Osteoblast (primary cell): ENCODE measurements at regions not wholly inside any gene's neighbourhood (a gene's known extent, or its start where the extent isn't known, plus 50 kb on each side); places are given as distances from the start of the nearest gene placed in this dataset.

Experiments
- DNase-seq: peaks from one replicate; pipeline ENCODE4 v3.0.0; 2011; ENCODE audit warnings: low spot score, mixed read lengths; ENCODE audit not compliant: insufficient read length; ENCODE audit errors: missing footprints
- H2AFZ ChIP-seq: 2 replicates; pipeline ENCODE4 v1.6.0; 2011; ENCODE audit warnings: mild to moderate bottlenecking, low read length
- H3K27ac ChIP-seq: 2 replicates; pipeline ENCODE4 v1.5.1; 2011; ENCODE audit warnings: mild to moderate bottlenecking, low read depth, low read length, moderate library complexity
- H3K27me3 ChIP-seq: 2 replicates; pipeline ENCODE4 v1.6.0; 2012; ENCODE audit warnings: mild to moderate bottlenecking, control low read depth, inconsistent platforms, low read length, moderate library complexity; ENCODE audit not compliant: insufficient read depth
- H3K36me3 ChIP-seq: 2 replicates; pipeline ENCODE4 v1.5.1; 2011; ENCODE audit warnings: mild to moderate bottlenecking, low read length, control low read depth, moderate library complexity; ENCODE audit not compliant: insufficient read depth
- H3K4me1 ChIP-seq: 2 replicates; pipeline ENCODE4 v1.5.1; 2011; ENCODE audit warnings: mild to moderate bottlenecking, low read length, control low read depth, moderate library complexity; ENCODE audit not compliant: insufficient read depth
- H3K4me2 ChIP-seq: 2 replicates; pipeline ENCODE4 v1.6.0; 2011; ENCODE audit warnings: mild to moderate bottlenecking, low read length; ENCODE audit not compliant: insufficient read depth
- H3K4me3 ChIP-seq: fragments of 200-600 bp; sonication (generic); 3 replicates; pipeline ENCODE4 v1.5.1; 2012; ENCODE audit warnings: mild to moderate bottlenecking, low read length, inconsistent platforms; ENCODE audit not compliant: insufficient read depth
- H3K79me2 ChIP-seq: 2 replicates; pipeline ENCODE4 v1.6.0; 2012; ENCODE audit warnings: mild to moderate bottlenecking, low read length, control low read depth, inconsistent platforms; ENCODE audit not compliant: insufficient read depth
- H3K9me3 ChIP-seq: 2 replicates; pipeline ENCODE4 v1.5.1; 2011; ENCODE audit warnings: low read depth, low read length, control low read depth
- H4K20me1 ChIP-seq: 2 replicates; pipeline ENCODE4 v1.6.0; 2012; ENCODE audit warnings: mild to moderate bottlenecking, low read length, control low read depth; ENCODE audit not compliant: insufficient read depth
- CTCF ChIP-seq: IDR thresholded peaks from 2 replicates; pipeline ENCODE4 v1.5.1; 2011; ENCODE audit warnings: mild to moderate bottlenecking, low read depth, low read length, moderate library complexity; ENCODE audit errors: extremely low read depth

DNA sequence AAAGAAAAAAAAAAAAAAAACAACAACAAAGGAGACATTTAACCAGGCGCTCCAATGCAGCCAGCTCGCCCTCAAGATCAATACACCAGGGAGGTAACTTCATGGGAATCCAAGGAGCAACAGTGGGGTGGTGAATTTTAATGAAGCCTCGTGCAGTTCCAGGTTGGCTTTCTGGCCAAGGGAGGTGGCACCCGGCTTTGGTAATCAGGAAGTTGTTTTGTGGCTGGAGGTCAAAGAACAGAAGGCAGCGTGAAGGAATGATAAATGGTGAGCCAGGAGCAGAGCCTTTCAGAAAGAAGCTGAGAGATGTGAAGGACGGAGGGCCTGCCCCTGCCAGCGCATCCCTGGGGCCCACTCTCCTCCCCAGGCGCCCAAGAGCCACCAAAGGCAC is 188.2 kb upstream of the TSC22D1 start:
- no peaks in the 10 kb centered on the region for H3K79me2 ChIP-seq
- H3K9me3 ChIP-seq: no peaks in the 10 kb centered on the region
- peaks cover 34% of the 10 kb centered on the region for H3K4me1 ChIP-seq
- H3K4me3 ChIP-seq: no peak overlapping the region
- no peaks in the 10 kb centered on the region for H4K20me1 ChIP-seq
- peak overlapping the region; percentile 27 for H3K27ac ChIP-seq
- no peaks in the 10 kb centered on the region for H3K27me3 ChIP-seq
- no peaks in the 10 kb centered on the region for H3K36me3 ChIP-seq
- H3K4me2 ChIP-seq: peak overlapping the region; percentile 52
- TF ChIP-seq CTCF: no peak
- peak; percentile 23 for DNase-seq
- H2AFZ ChIP-seq: peak overlapping the region; percentile 84

DNA sequence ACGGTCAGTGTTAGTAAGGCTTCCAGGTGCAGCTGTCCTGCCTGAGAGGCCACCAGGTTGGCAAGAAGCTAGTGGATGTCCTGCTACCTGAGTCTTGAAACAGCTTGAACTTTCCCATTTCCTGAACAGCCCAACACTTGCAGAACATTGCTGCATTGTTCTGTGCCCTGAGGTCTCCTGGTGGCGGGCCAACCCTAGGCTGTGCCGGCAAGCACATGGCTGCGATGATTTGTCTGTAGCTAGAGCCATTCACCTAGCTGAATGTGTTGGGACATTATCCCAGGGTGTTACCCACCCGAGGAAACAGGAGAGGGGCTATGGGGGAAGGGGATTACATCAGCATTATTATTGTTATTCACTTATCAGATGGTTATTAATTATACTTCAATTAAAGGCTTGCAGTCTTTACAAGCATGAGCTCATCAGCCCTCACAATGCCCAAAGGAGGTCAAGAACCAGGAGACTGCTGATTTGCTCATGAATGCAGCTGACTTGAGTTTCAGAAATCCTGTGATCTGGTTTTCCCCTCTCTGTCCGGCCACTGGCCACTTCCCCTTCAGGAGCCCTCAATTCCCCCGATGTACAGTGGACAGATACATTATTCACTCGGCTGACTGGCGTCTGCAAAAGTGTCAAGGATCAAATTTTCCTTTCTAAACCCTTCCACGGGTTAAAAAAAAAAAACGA is 187.6 kb upstream of the TSC22D1 start:
- no peaks in the 10 kb centered on the region for H4K20me1 ChIP-seq
- no peak overlapping the region for H3K4me3 ChIP-seq
- no peaks in the 10 kb centered on the region for H3K36me3 ChIP-seq
- H3K27me3 ChIP-seq: no peaks in the 10 kb centered on the region
- H3K4me1 ChIP-seq: peaks cover 34% of the 10 kb centered on the region
- no peaks in the 10 kb centered on the region for H3K79me2 ChIP-seq
- H3K4me2 ChIP-seq: peak overlapping the region; percentile 52
- TF ChIP-seq CTCF: no peak
- peak; percentile 23 for DNase-seq
- no peaks in the 10 kb centered on the region for H3K9me3 ChIP-seq
- H2AFZ ChIP-seq: peak overlapping the region; percentile 84
- peak overlapping the region; percentile 27 for H3K27ac ChIP-seq

GRCh38 chr13:44762911-44763310 is 186.8 kb upstream of the TSC22D1 start:
- no peak overlapping the region for H3K4me3 ChIP-seq
- H3K27me3 ChIP-seq: no peaks in the 10 kb centered on the region
- no peak overlapping the region for H3K27ac ChIP-seq
- TF ChIP-seq CTCF: no peak
- H3K4me1 ChIP-seq: peaks cover 42% of the 10 kb centered on the region
- no peak for DNase-seq
- H4K20me1 ChIP-seq: no peaks in the 10 kb centered on the region
- H3K4me2 ChIP-seq: no peak overlapping the region
- H3K79me2 ChIP-seq: no peaks in the 10 kb centered on the region
- no peaks in the 10 kb centered on the region for H3K9me3 ChIP-seq
- H3K36me3 ChIP-seq: no peaks in the 10 kb centered on the region
- H2AFZ ChIP-seq: no peak overlapping the region

GRCh38 chr13:44760434-44760833 is 184.3 kb upstream of the TSC22D1 start:
- H3K4me1 ChIP-seq: peaks cover 62% of the 10 kb centered on the region
- H3K27me3 ChIP-seq: no peaks in the 10 kb centered on the region
- no peaks in the 10 kb centered on the region for H4K20me1 ChIP-seq
- H3K9me3 ChIP-seq: no peaks in the 10 kb centered on the region
- H3K79me2 ChIP-seq: no peaks in the 10 kb centered on the region
- H3K4me3 ChIP-seq: no peak overlapping the region
- peak overlapping the region; percentile 94 for H3K27ac ChIP-seq
- H2AFZ ChIP-seq: no peak overlapping the region
- no peaks in the 10 kb centered on the region for H3K36me3 ChIP-seq
- no peak overlapping the region for H3K4me2 ChIP-seq
- peak; percentile 29 for DNase-seq
- no peak for TF ChIP-seq CTCF
